ENCODE measurements at regions not wholly inside any gene's neighbourhood (a gene's known extent, or its start where the extent isn't known, plus 50 kb on each side); places are given as distances from the start of the nearest gene placed in this dataset.

DNA sequence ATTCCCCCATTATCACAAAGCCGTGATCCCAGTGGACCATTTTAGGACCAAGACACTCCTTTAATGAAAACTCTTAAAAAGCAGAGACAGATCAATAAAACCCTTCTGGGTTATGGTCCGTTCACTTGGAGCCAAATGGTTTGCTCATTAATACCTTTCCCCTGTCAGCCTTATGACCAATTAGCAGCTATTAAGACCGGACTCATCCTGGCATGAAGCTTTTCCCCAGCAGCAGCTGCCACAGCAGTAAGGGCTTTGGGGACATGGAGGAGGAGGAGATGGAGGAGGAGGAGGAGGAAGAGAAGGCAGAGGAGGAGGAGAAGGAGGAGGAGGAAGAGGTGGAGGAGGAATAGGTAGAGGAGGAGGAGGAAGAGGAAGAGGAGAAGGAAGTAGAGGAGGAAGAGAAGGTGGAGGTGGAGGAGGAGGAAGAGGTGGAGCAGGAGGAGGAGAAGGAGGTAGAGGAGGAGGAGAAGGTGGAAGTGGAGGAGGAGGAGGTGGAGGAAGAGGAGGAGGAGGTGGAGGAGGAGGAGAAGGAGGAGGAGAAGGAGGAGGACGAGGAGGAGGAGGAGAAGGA is 50.1 kb upstream of the IRX3 start:
- DNase-seq: no peak

Measured in amygdala (tissue), 56 donors.